GM23338 (cell line): ENCODE measurements at regions not wholly inside any gene's neighbourhood (a gene's known extent, or its start where the extent isn't known, plus 50 kb on each side); places are given as distances from the start of the nearest gene placed in this dataset.

Experiments
- ATAC-seq: fragments of 200-7000 bp; cut with Tn5 transposase; 3 replicates; pipeline ENCODE4 v1.9.1; 2020
- DNase-seq: peaks from one replicate; pipeline ENCODE4 v3.0.0-alpha.2; 2015; ENCODE audit warnings: low spot score
- H2AFZ ChIP-seq: fragments of 200-600 bp; sonication (generic); 2 replicates; pipeline ENCODE4 v1.8.0; 2016; ENCODE audit warnings: antibody characterized with exemption, mild to moderate bottlenecking, moderate library complexity
- H3F3A ChIP-seq: fragments of 200-600 bp; sonication (generic); replicated peaks from 2 replicates; pipeline ENCODE4 v1.8.0; 2017; ENCODE audit warnings: antibody characterized with exemption, mixed run types, low read depth
- H3K27ac ChIP-seq: fragments of 200-600 bp; sonication (generic); 2 replicates; pipeline ENCODE4 v1.6.1; 2016; ENCODE audit warnings: low read depth
- H3K27me3 ChIP-seq: fragments of 200-600 bp; sonication (generic); 2 replicates; pipeline ENCODE4 v1.8.0; 2016; ENCODE audit warnings: mild to moderate bottlenecking, mixed run types, moderate library complexity; ENCODE audit not compliant: insufficient read depth
- H3K36me3 ChIP-seq: fragments of 200-600 bp; sonication (generic); 2 replicates; pipeline ENCODE4 v1.8.0; 2016; ENCODE audit warnings: mild to moderate bottlenecking; ENCODE audit not compliant: insufficient read depth
- H3K4me1 ChIP-seq: fragments of 200-600 bp; sonication (generic); 2 replicates; pipeline ENCODE4 v1.8.0; 2016; ENCODE audit warnings: mild to moderate bottlenecking, moderate library complexity; ENCODE audit not compliant: insufficient read depth
- H3K4me2 ChIP-seq: fragments of 200-600 bp; sonication (generic); 2 replicates; pipeline ENCODE4 v1.7.1; 2017; ENCODE audit warnings: mixed run types
- H3K4me3 ChIP-seq: fragments of 200-600 bp; sonication (generic); 2 replicates; pipeline ENCODE4 v1.6.1; 2016; ENCODE audit warnings: mixed run types
- H3K79me2 ChIP-seq: fragments of 200-600 bp; sonication (generic); replicated peaks from 2 replicates; pipeline ENCODE4 v1.8.0; 2017; ENCODE audit warnings: mild to moderate bottlenecking; ENCODE audit not compliant: insufficient read depth
- H3K9me2 ChIP-seq: fragments of 200-600 bp; sonication (generic); 2 replicates; pipeline ENCODE4 v1.8.0; 2017; ENCODE audit not compliant: insufficient read depth
- H4K20me1 ChIP-seq: fragments of 200-600 bp; sonication (generic); replicated peaks from 2 replicates; pipeline ENCODE4 v1.8.0; 2017; ENCODE audit warnings: mild to moderate bottlenecking; ENCODE audit not compliant: insufficient read depth
- H3K27ac Mint-ChIP-seq: 2 replicates; pipeline ENCODE4 v1.8.0; 2020; ENCODE audit warnings: inconsistent platforms, mild to moderate bottlenecking, moderate library complexity, mixed read lengths
- H3K27me3 Mint-ChIP-seq: 3 replicates; pipeline ENCODE4 v1.8.0; 2022; ENCODE audit warnings: low read depth, mild to moderate bottlenecking, moderate library complexity, mixed read lengths, inconsistent platforms; ENCODE audit not compliant: insufficient read depth, poor library complexity
- H3K36me3 Mint-ChIP-seq: 3 replicates; pipeline ENCODE4 v1.8.0; 2021; ENCODE audit warnings: low read depth, mild to moderate bottlenecking, inconsistent platforms, moderate library complexity, mixed read lengths
- H3K4me1 Mint-ChIP-seq: 3 replicates; pipeline ENCODE4 v1.8.0; 2020; ENCODE audit warnings: mild to moderate bottlenecking, inconsistent platforms, mixed read lengths
- H3K4me3 Mint-ChIP-seq: 3 replicates; pipeline ENCODE4 v1.8.0; 2021; ENCODE audit warnings: moderate library complexity, mild to moderate bottlenecking, inconsistent platforms, mixed read lengths
- H3K9me3 Mint-ChIP-seq: 3 replicates; pipeline ENCODE4 v1.8.0; 2020; ENCODE audit warnings: moderate library complexity, mild to moderate bottlenecking, inconsistent platforms, mixed read lengths
- CREB1 ChIP-seq: fragments of 250-450 bp; sonication (Bioruptor Pico); IDR thresholded peaks from 2 replicates; pipeline ENCODE4 v1.5.0; 2020; ENCODE audit warnings: low read depth, mild to moderate bottlenecking, moderate library complexity
- CTCF ChIP-seq, 2 experiments: fragments of 200-600 bp in 1 of 2; sonication (generic) in 1 of 2; conservative IDR thresholded peaks; 2 replicates each; pipeline versions ENCODE4 v1.5.1 to v1.6.1; 2016 to 2017; ENCODE audit warnings: antibody characterized with exemption in 2 of 2, low read depth in 2 of 2, mild to moderate bottlenecking in 2 of 2, moderate library complexity in 1 of 2
- EZH2 ChIP-seq: fragments of 200-600 bp; sonication (generic); IDR thresholded peaks from one replicate; pipeline ENCODE4 v1.8.0; 2017; ENCODE audit warnings: antibody characterized with exemption, mild to moderate bottlenecking, low read depth; ENCODE audit not compliant: unreplicated experiment
- EZH2phosphoT487 ChIP-seq: fragments of 200-600 bp; sonication (generic); IDR thresholded peaks from one replicate; pipeline ENCODE4 v1.8.1; 2018; ENCODE audit warnings: antibody characterized with exemption; ENCODE audit not compliant: unreplicated experiment
- JUNB ChIP-seq: IDR thresholded peaks from one replicate; pipeline ENCODE4 v1.6.1; 2016; ENCODE audit warnings: antibody characterized with exemption; ENCODE audit not compliant: unreplicated experiment
- NANOG ChIP-seq: IDR thresholded peaks from 2 replicates; pipeline ENCODE4 v1.6.1; 2016; ENCODE audit warnings: antibody characterized with exemption, borderline replicate concordance
- REST ChIP-seq: IDR thresholded peaks from one replicate; pipeline ENCODE4 v1.6.1; 2018; ENCODE audit warnings: antibody characterized with exemption; ENCODE audit not compliant: unreplicated experiment
- STAT1 ChIP-seq: IDR thresholded peaks from one replicate; pipeline ENCODE4 v1.6.1; 2016; ENCODE audit warnings: antibody characterized with exemption; ENCODE audit not compliant: unreplicated experiment
- ZNF114 ChIP-seq: fragments of 250-450 bp; sonication (Bioruptor Pico); IDR thresholded peaks from 2 replicates; pipeline ENCODE4 v1.5.0; 2020; ENCODE audit warnings: mild to moderate bottlenecking, moderate library complexity
- ZNF331 ChIP-seq: fragments of 250-450 bp; sonication (Bioruptor Pico); IDR thresholded peaks from 2 replicates; pipeline ENCODE4 v1.5.0; 2020; ENCODE audit warnings: low read depth, mild to moderate bottlenecking, moderate library complexity
- ZNF462 ChIP-seq: fragments of 250-450 bp; sonication (Bioruptor Pico); IDR thresholded peaks from 2 replicates; pipeline ENCODE4 v1.5.0; 2020; ENCODE audit warnings: mild to moderate bottlenecking, moderate library complexity
- TF ChIP-seq, protein P1 (sequence below): IDR thresholded peaks from 2 replicates; pipeline ENCODE4 v1.6.1; 2016; ENCODE audit warnings: antibody characterized with exemption

DNA sequence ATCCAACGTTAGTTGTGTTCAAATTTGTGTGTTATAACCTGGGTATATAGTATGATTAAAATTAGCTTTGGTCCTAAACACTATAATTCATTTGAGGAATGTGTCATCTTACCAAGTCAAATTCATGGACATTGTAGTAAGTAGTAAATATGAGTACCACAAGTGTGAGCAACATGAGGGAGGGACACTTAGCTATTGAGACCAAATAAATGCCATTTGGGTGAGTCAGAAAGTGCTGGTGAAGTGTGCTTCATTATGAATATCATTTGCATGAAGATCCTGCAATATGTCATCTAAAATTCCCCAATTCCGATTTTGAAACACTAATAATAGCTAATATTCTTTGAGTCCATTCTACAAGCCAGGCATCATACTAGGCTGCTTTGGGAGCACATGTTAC, 336.7 kb upstream of the KIF2A start:
- no peaks in the 10 kb centered on the region; the same call in 1 of the 2 replicates for H3K4me1 ChIP-seq
- no peaks in the 10 kb centered on the region for H3F3A ChIP-seq
- Mint-ChIP-seq H3K27me3 (no peaks in the 10 kb centered on the region), H3K9me3 (no peaks in the 10 kb centered on the region), H3K27ac (no peak overlapping the region), H3K4me1 (peaks cover 9% of the 10 kb centered on the region; the same call in 1 of the 3 replicates), H3K36me3 (no peaks in the 10 kb centered on the region), H3K4me3 (no peak overlapping the region)
- peaks cover 5% of the 10 kb centered on the region; the same call in 1 of the 2 replicates for H3K9me2 ChIP-seq
- H3K79me2 ChIP-seq: no peaks in the 10 kb centered on the region
- no peak for TF ChIP-seq STAT1
- no peak for TF ChIP-seq EZH2phosphoT487
- TF ChIP-seq, protein P1, sequence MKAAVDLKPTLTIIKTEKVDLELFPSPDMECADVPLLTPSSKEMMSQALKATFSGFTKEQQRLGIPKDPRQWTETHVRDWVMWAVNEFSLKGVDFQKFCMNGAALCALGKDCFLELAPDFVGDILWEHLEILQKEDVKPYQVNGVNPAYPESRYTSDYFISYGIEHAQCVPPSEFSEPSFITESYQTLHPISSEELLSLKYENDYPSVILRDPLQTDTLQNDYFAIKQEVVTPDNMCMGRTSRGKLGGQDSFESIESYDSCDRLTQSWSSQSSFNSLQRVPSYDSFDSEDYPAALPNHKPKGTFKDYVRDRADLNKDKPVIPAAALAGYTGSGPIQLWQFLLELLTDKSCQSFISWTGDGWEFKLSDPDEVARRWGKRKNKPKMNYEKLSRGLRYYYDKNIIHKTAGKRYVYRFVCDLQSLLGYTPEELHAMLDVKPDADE: no peak
- TF ChIP-seq CTCF (conservative IDR thresholded peaks at IDR 0.05; ENCODE audit: low read depth in 2 of 2): no peak
- no peak for TF ChIP-seq EZH2
- no peak for TF ChIP-seq NANOG
- TF ChIP-seq ZNF114 (CRISPR knock-in tag): no peak
- TF ChIP-seq ZNF331 (CRISPR knock-in tag): no peak
- no peak for TF ChIP-seq CREB1 (CRISPR knock-in tag)
- no peak for TF ChIP-seq JUNB
- no peak for TF ChIP-seq ZNF462 (CRISPR knock-in tag)
- no peak for TF ChIP-seq REST
- H3K27ac ChIP-seq: no peak overlapping the region
- H3K36me3 ChIP-seq: no peaks in the 10 kb centered on the region
- H3K4me3 ChIP-seq: no peak overlapping the region
- no peak for ATAC-seq
- H2AFZ ChIP-seq: no peak overlapping the region
- no peaks in the 10 kb centered on the region for H3K27me3 ChIP-seq
- no peak overlapping the region for H3K4me2 ChIP-seq
- no peaks in the 10 kb centered on the region for H4K20me1 ChIP-seq
- no peak for DNase-seq
